Breast epithelium (tissue), 4 donors: ENCODE measurements at regions not wholly inside any gene's neighbourhood (a gene's known extent, or its start where the extent isn't known, plus 50 kb on each side); places are given as distances from the start of the nearest gene placed in this dataset.

Experiments used
- DNase-seq, 2 donors: peaks; one replicate each; pipeline ENCODE4 v3.0.0-alpha.2; 2019; ENCODE audit warnings: low spot score in 2 of 2
- H3K27ac ChIP-seq, 2 donors: fragments of 200-600 bp; sonication (generic) in 1 of 2; one replicate each; pipeline ENCODE4 v1.5.1; 2016 to 2019; ENCODE audit warnings: mild to moderate bottlenecking in 1 of 2
- H3K27me3 ChIP-seq, 2 donors: fragments of 200-600 bp; sonication (generic) in 1 of 2; one replicate each; pipeline versions ENCODE4 v1.5.1 to v1.6.0; 2017 to 2019; ENCODE audit warnings: control low read depth in 1 of 2, mild to moderate bottlenecking in 1 of 2
- H3K36me3 ChIP-seq: fragments of 200-600 bp; one replicate; pipeline ENCODE4 v1.5.1; 2019
- H3K4me1 ChIP-seq, 2 donors: fragments of 200-600 bp; sonication (generic); one replicate each; pipeline ENCODE4 v1.5.1; 2016 to 2019; ENCODE audit warnings: control low read depth in 1 of 2
- H3K4me3 ChIP-seq, 3 donors: fragments of 200-600 bp; sonication (generic); 1 replicate in 2 of 3; 2 replicates in 1 of 3; pipeline ENCODE4 v1.5.1; 2016 to 2019; ENCODE audit warnings: mild to moderate bottlenecking in 3 of 3, moderate library complexity in 2 of 3
- H3K9me3 ChIP-seq, 2 donors: fragments of 200-600 bp; sonication (generic) in 1 of 2; one replicate each; pipeline ENCODE4 v1.5.1; 2016 to 2019; ENCODE audit warnings: control low read depth in 1 of 2
- CTCF ChIP-seq, 3 donors: fragments of 450-650 bp; IDR thresholded peaks; one replicate each; pipeline ENCODE4 v1.5.1; 2016 to 2017; ENCODE audit warnings: antibody characterized with exemption in 3 of 3, mild to moderate bottlenecking in 3 of 3, moderate library complexity in 3 of 3
- POLR2A ChIP-seq: fragments of 450-650 bp; IDR thresholded peaks from one replicate; pipeline ENCODE4 v1.6.1; 2016; ENCODE audit warnings: antibody characterized with exemption, mild to moderate bottlenecking, moderate library complexity
- POLR2AphosphoS5 ChIP-seq, 3 donors: sonication (generic); formaldehyde crosslinking; IDR thresholded peaks; one replicate each; pipeline ENCODE4 v1.6.1; 2017; ENCODE audit warnings: antibody characterized with exemption in 3 of 3
- intact Hi-C: fragments of 100-400 bp; cut with DNase I; formaldehyde crosslinking; loops from one replicate; pipeline ENCODE4 v1.15.1; 2023; ENCODE audit warnings: low total_unique reads

- no peak for DNase-seq
- Histone ChIP-seq H3K36me3 (no peaks in the 10 kb centered on the region), H3K4me3 (no peak overlapping the region), H3K27ac (no peak overlapping the region), H3K9me3 (no peaks in the 10 kb centered on the region), H3K4me1 (no peaks in the 10 kb centered on the region), H3K27me3 (peaks cover 0 to 37% of the 10 kb centered on the region in 2 donors)
- TF ChIP-seq POLR2A = no peak
- no peak for TF ChIP-seq POLR2AphosphoS5 (IDR thresholded peaks at IDR 0.05)
- TF ChIP-seq CTCF (IDR thresholded peaks at IDR 0.05) = peak in 1 of 3 donors; percentile 9
- intact Hi-C loops = no loop called here
Observed at GRCh38 chrX:15973299-15973698, 118.7 kb upstream of the AP1S2 start.

- Histone ChIP-seq H3K9me3 (no peaks in the 10 kb centered on the region), H3K4me1 (no peaks in the 10 kb centered on the region), H3K27ac (no peak overlapping the region), H3K27me3 (peaks cover 0 to 28% of the 10 kb centered on the region in 2 donors), H3K36me3 (no peaks in the 10 kb centered on the region), H3K4me3 (no peak overlapping the region)
- DNase-seq = no peak
- intact Hi-C loops = no loop called here
- TF ChIP-seq POLR2AphosphoS5 (IDR thresholded peaks at IDR 0.05) (no peak), CTCF (IDR thresholded peaks at IDR 0.05) (no peak), POLR2A (no peak)
Observed at GRCh38 chrX:15971696-15972095, 117.1 kb upstream of the AP1S2 start.

GRCh38 chrX:15963858-15964257 lies 109.2 kb upstream of the AP1S2 start:
- intact Hi-C loops = no loop called here
- Histone ChIP-seq H3K27ac (no peak overlapping the region), H3K27me3 (peaks cover 0 to 23% of the 10 kb centered on the region in 2 donors), H3K36me3 (no peaks in the 10 kb centered on the region), H3K4me3 (no peak overlapping the region), H3K9me3 (no peaks in the 10 kb centered on the region), H3K4me1 (no peaks in the 10 kb centered on the region)
- TF ChIP-seq POLR2A = no peak
- no peak for TF ChIP-seq CTCF (IDR thresholded peaks at IDR 0.05)
- TF ChIP-seq POLR2AphosphoS5 (IDR thresholded peaks at IDR 0.05) = no peak
- no peak for DNase-seq

- TF ChIP-seq CTCF (IDR thresholded peaks at IDR 0.05) (no peak), POLR2AphosphoS5 (IDR thresholded peaks at IDR 0.05) (no peak), POLR2A (no peak)
- H3K27me3 ChIP-seq = peaks cover 0 to 14% of the 10 kb centered on the region in 2 donors
- DNase-seq = no peak
- H3K9me3 ChIP-seq = no peaks in the 10 kb centered on the region
- no peaks in the 10 kb centered on the region for H3K4me1 ChIP-seq
- no peak overlapping the region for H3K27ac ChIP-seq
- H3K36me3 ChIP-seq = no peaks in the 10 kb centered on the region
- H3K4me3 ChIP-seq = no peak overlapping the region
- intact Hi-C loops = no loop called here
Observed at GRCh38 chrX:15960237-15960636, 105.6 kb upstream of the AP1S2 start.

GRCh38 chrX:15956681-15957080 lies 102.1 kb upstream of the AP1S2 start:
- H3K4me1 ChIP-seq = no peaks in the 10 kb centered on the region
- no peaks in the 10 kb centered on the region for H3K9me3 ChIP-seq
- H3K27ac ChIP-seq = no peak overlapping the region
- TF ChIP-seq CTCF (IDR thresholded peaks at IDR 0.05) (no peak), POLR2AphosphoS5 (IDR thresholded peaks at IDR 0.05) (no peak), POLR2A (no peak)
- no peak overlapping the region for H3K4me3 ChIP-seq
- no peaks in the 10 kb centered on the region for H3K36me3 ChIP-seq
- intact Hi-C loops = no loop called here
- peaks cover 0 to 12% of the 10 kb centered on the region in 2 donors for H3K27me3 ChIP-seq
- no peak for DNase-seq
